PC-3 (cell line): ENCODE measurements at regions not wholly inside any gene's neighbourhood (a gene's known extent, or its start where the extent isn't known, plus 50 kb on each side); places are given as distances from the start of the nearest gene placed in this dataset.

Experiments
- ATAC-seq: fragments of 200-7000 bp; cut with Tn5 transposase; 2 replicates; pipeline ENCODE4 v1.9.1; 2020; ENCODE audit warnings: mild to moderate bottlenecking, moderate library complexity
- BruUV-seq: library from RNA; stranded (reverse); fragments of 400-500 nt; replicated peaks from 2 replicates; lab custom pipeline; 2021; lab: Mats Ljungman, UMichigan
- CTCF ChIA-PET: fragments of 300-600 bp; sonication (Branson Sonifier 250); formaldehyde crosslinking; loops from one replicate; lab custom pipeline; 2022; ENCODE audit warnings: antibody characterized with exemption; lab: Charles Lee
- POLR2A ChIA-PET: fragments of 300-600 bp; sonication (Branson Sonifier 250); formaldehyde crosslinking; loops from one replicate; lab custom pipeline; 2022; ENCODE audit warnings: antibody characterized with exemption; ENCODE audit not compliant: unreplicated experiment; lab: Charles Lee
- DNase-seq: peaks from one replicate; pipeline ENCODE4 v3.0.0-alpha.2; 2015
- H2AFZ ChIP-seq: fragments of 300-600 bp; sonication (generic); 2 replicates; pipeline ENCODE4 v1.6.0; 2016; ENCODE audit warnings: antibody characterized with exemption, low read length
- H3F3A ChIP-seq: fragments of 300-600 bp; sonication (generic); one replicate; pipeline ENCODE4 v1.6.0; 2017; ENCODE audit warnings: antibody characterized with exemption, low read length, control low read depth, mild to moderate bottlenecking; ENCODE audit not compliant: unreplicated experiment
- H3K27ac ChIP-seq: fragments of 300-600 bp; sonication (generic); 2 replicates; pipeline ENCODE4 v1.5.1; 2016; ENCODE audit warnings: mild to moderate bottlenecking, low read length
- H3K27me3 ChIP-seq: fragments of 300-600 bp; sonication (generic); 2 replicates; pipeline ENCODE4 v1.6.1; 2016; ENCODE audit warnings: low read length, mixed read lengths
- H3K36me3 ChIP-seq: fragments of 300-600 bp; sonication (generic); 2 replicates; pipeline ENCODE4 v1.6.1; 2016; ENCODE audit warnings: low read depth, mixed run types, low read length, mixed read lengths
- H3K4me1 ChIP-seq: fragments of 300-600 bp; sonication (generic); 2 replicates; pipeline ENCODE4 v1.5.1; 2016; ENCODE audit warnings: low read length; ENCODE audit not compliant: insufficient read depth
- H3K4me2 ChIP-seq: fragments of 300-600 bp; sonication (generic); 2 replicates; pipeline ENCODE4 v1.6.0; 2016; ENCODE audit warnings: low read length
- H3K4me3 ChIP-seq: fragments of 300-600 bp; sonication (generic); 2 replicates; pipeline ENCODE4 v1.5.1; 2016; ENCODE audit warnings: mild to moderate bottlenecking, low read length, mixed read lengths
- H3K79me2 ChIP-seq: fragments of 300-600 bp; sonication (generic); 2 replicates; pipeline ENCODE4 v1.6.1; 2017; ENCODE audit warnings: low read length, mixed read lengths
- H3K9ac ChIP-seq: fragments of 300-600 bp; sonication (generic); 2 replicates; pipeline ENCODE4 v1.6.0; 2016; ENCODE audit warnings: mild to moderate bottlenecking, low read length
- H3K9me2 ChIP-seq: fragments of 300-600 bp; sonication (generic); replicated peaks from 2 replicates; pipeline ENCODE4 v1.6.1; 2016; ENCODE audit warnings: mixed run types, low read length, mixed read lengths
- H3K9me3 ChIP-seq: fragments of 300-600 bp; sonication (generic); 2 replicates; pipeline ENCODE4 v1.6.1; 2016; ENCODE audit warnings: low read length, mixed read lengths
- H4K20me1 ChIP-seq: fragments of 300-600 bp; sonication (generic); 2 replicates; pipeline ENCODE4 v1.6.1; 2016; ENCODE audit warnings: low read length, mixed read lengths
- CTCF ChIP-seq: fragments of 300-600 bp; sonication (generic); conservative IDR thresholded peaks from 2 replicates; pipeline ENCODE4 v1.5.1; 2017; ENCODE audit warnings: antibody characterized with exemption, low read depth, mild to moderate bottlenecking, low read length
- EZH2 ChIP-seq: fragments of 300-600 bp; sonication (generic); IDR thresholded peaks from one replicate; pipeline ENCODE4 v1.6.1; 2017; ENCODE audit warnings: antibody characterized with exemption, mild to moderate bottlenecking, low read length; ENCODE audit not compliant: unreplicated experiment
- EZH2phosphoT487 ChIP-seq: fragments of 300-600 bp; sonication (generic); IDR thresholded peaks from 2 replicates; pipeline ENCODE4 v1.6.1; 2018; ENCODE audit warnings: mild to moderate bottlenecking, antibody characterized with exemption, low read length, borderline replicate concordance
- intact Hi-C: fragments of 100-400 bp; cut with micrococcal nuclease; formaldehyde crosslinking; loops from 2 replicates; pipeline ENCODE4 v1.9.0; 2023

GRCh38 chr15:93210995-93211394 is 122.0 kb upstream of the RGMA start:
- Histone ChIP-seq H3K4me1 (no peaks in the 10 kb centered on the region), H3K27me3 (peaks cover 31% of the 10 kb centered on the region), H3K36me3 (no peaks in the 10 kb centered on the region), H2AFZ (no peak overlapping the region), H3K4me3 (no peak overlapping the region), H3K4me2 (no peak overlapping the region), H3K79me2 (no peaks in the 10 kb centered on the region), H3K9ac (no peak overlapping the region), H3K27ac (no peak overlapping the region), H4K20me1 (no peaks in the 10 kb centered on the region), H3K9me2 (no peaks in the 10 kb centered on the region), H3K9me3 (no peaks in the 10 kb centered on the region), H3F3A (no peaks in the 10 kb centered on the region)
- no peak for DNase-seq
- no peak for TF ChIP-seq CTCF
- TF ChIP-seq EZH2phosphoT487 = no peak
- TF ChIP-seq EZH2 = no peak
- no peak for ATAC-seq
- BruUV-seq = no TSS peak
- ChIA-PET POLR2A (no interaction called here), CTCF (no interaction called here)
- intact Hi-C loops = no loop called here

GRCh38 chr15:93209690-93210445 is 120.9 kb upstream of the RGMA start:
- Histone ChIP-seq H3K9ac (no peak overlapping the region), H2AFZ (no peak overlapping the region), H3K4me3 (no peak overlapping the region), H3K4me1 (no peaks in the 10 kb centered on the region), H3K9me2 (no peaks in the 10 kb centered on the region), H3K9me3 (no peaks in the 10 kb centered on the region), H3K27me3 (peaks cover 35% of the 10 kb centered on the region), H3K36me3 (no peaks in the 10 kb centered on the region), H3K4me2 (no peak overlapping the region), H3K27ac (no peak overlapping the region), H3F3A (no peaks in the 10 kb centered on the region), H3K79me2 (no peaks in the 10 kb centered on the region), H4K20me1 (no peaks in the 10 kb centered on the region)
- DNase-seq = no peak
- TF ChIP-seq EZH2phosphoT487 = no peak
- no peak for TF ChIP-seq CTCF
- no peak for TF ChIP-seq EZH2
- POLR2A ChIA-PET = no interaction called here
- intact Hi-C loops = no loop called here
- no peak for ATAC-seq
- CTCF ChIA-PET = no interaction called here
- no TSS peak for BruUV-seq

- intact Hi-C loops = no loop called here
- Histone ChIP-seq H3K36me3 (no peaks in the 10 kb centered on the region), H4K20me1 (no peaks in the 10 kb centered on the region), H3K27ac (no peak overlapping the region), H3K27me3 (peaks cover 64% of the 10 kb centered on the region), H3K4me3 (no peak overlapping the region), H3K9ac (no peak overlapping the region), H3K9me3 (no peaks in the 10 kb centered on the region), H3K9me2 (no peaks in the 10 kb centered on the region), H3K79me2 (no peaks in the 10 kb centered on the region), H2AFZ (no peak overlapping the region), H3F3A (no peaks in the 10 kb centered on the region), H3K4me2 (no peak overlapping the region), H3K4me1 (no peaks in the 10 kb centered on the region)
- TF ChIP-seq EZH2phosphoT487 (no peak), CTCF (no peak), EZH2 (no peak)
- DNase-seq (no peak), ATAC-seq (no peak)
- POLR2A ChIA-PET = no interaction called here
- no TSS peak for BruUV-seq
- CTCF ChIA-PET = no interaction called here
These were observed 117.9 kb upstream of the RGMA start for GRCh38 chr15:93206893-93207292.
